ENCODE measurements at regions not wholly inside any gene's neighbourhood (a gene's known extent, or its start where the extent isn't known, plus 50 kb on each side); places are given as distances from the start of the nearest gene placed in this dataset.

DNA sequence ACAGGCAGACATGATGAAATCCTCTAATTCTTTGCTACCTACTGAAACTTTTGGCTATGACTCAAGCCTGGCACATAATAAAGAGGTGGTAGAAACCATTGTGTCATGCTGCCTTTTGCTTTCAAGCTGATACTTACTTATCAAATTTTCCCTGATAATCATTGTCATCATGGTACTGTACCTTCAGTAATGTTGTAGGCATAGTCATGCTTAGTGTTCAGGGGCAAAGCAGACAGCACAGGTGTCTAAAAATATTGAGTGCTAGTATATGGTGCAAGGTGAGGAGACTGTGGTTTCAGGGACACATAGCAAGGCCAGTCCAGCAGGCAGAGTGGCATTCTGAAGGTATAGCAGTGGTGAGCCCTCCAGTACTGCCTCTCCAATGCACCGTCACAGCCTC is 226.9 kb upstream of the DEPDC1 start:
- TF ChIP-seq, protein P1, sequence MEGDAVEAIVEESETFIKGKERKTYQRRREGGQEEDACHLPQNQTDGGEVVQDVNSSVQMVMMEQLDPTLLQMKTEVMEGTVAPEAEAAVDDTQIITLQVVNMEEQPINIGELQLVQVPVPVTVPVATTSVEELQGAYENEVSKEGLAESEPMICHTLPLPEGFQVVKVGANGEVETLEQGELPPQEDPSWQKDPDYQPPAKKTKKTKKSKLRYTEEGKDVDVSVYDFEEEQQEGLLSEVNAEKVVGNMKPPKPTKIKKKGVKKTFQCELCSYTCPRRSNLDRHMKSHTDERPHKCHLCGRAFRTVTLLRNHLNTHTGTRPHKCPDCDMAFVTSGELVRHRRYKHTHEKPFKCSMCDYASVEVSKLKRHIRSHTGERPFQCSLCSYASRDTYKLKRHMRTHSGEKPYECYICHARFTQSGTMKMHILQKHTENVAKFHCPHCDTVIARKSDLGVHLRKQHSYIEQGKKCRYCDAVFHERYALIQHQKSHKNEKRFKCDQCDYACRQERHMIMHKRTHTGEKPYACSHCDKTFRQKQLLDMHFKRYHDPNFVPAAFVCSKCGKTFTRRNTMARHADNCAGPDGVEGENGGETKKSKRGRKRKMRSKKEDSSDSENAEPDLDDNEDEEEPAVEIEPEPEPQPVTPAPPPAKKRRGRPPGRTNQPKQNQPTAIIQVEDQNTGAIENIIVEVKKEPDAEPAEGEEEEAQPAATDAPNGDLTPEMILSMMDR (IDR thresholded peaks at IDR 0.05) = no peak
- no peak for TF ChIP-seq POLR2AphosphoS5 (IDR thresholded peaks at IDR 0.05)
- TF ChIP-seq POLR2A (IDR thresholded peaks at IDR 0.05) = no peak

Measured in breast epithelium (tissue), 3 donors.